ENCODE measurements at regions not wholly inside any gene's neighbourhood (a gene's known extent, or its start where the extent isn't known, plus 50 kb on each side); places are given as distances from the start of the nearest gene placed in this dataset.
A peak's percentile ranks its signal among the peaks of the same experiment; 100 is the strongest.

GRCh38 chr5:169431386-169431785 lies 130.4 kb upstream of the SLIT3 start:
- TF ChIP-seq CTCF (conservative IDR thresholded peaks at IDR 0.05): no peak

GRCh38 chr5:169430671-169431070 lies 129.7 kb upstream of the SLIT3 start:
- H3K4me3 Mint-ChIP-seq: no peak overlapping the region
- no peak for DNase-seq (ENCODE audit: low read depth, low spot score)
- no peaks in the 10 kb centered on the region for H3K9me3 Mint-ChIP-seq
- H3K4me1 Mint-ChIP-seq: no peaks in the 10 kb centered on the region
- no peak for TF ChIP-seq CTCF (conservative IDR thresholded peaks at IDR 0.05)
- H3K27ac Mint-ChIP-seq (ENCODE audit: unreplicated experiment): no peak overlapping the region
- H3K36me3 Mint-ChIP-seq (ENCODE audit: low read depth): no peaks in the 10 kb centered on the region
- H3K27me3 Mint-ChIP-seq (ENCODE audit: low read depth): no peaks in the 10 kb centered on the region

More at GRCh38 chr5:169431386-169431785, 130.4 kb upstream of the SLIT3 start:
- Mint-ChIP-seq H3K9me3 (no peaks in the 10 kb centered on the region), H3K4me3 (no peak overlapping the region), H3K36me3 (ENCODE audit: low read depth) (no peaks in the 10 kb centered on the region), H3K27ac (ENCODE audit: unreplicated experiment) (no peak overlapping the region), H3K4me1 (no peaks in the 10 kb centered on the region), H3K27me3 (ENCODE audit: low read depth) (no peaks in the 10 kb centered on the region)
- no peak for DNase-seq (ENCODE audit: low read depth, low spot score)

- H3K4me1 Mint-ChIP-seq: peaks cover 10% of the 10 kb centered on the region
- TF ChIP-seq CTCF (conservative IDR thresholded peaks at IDR 0.05): no peak
- DNase-seq (ENCODE audit: low read depth, low spot score): no peak
- no peaks in the 10 kb centered on the region for H3K9me3 Mint-ChIP-seq
- H3K36me3 Mint-ChIP-seq (ENCODE audit: low read depth): no peaks in the 10 kb centered on the region
- no peak overlapping the region for H3K4me3 Mint-ChIP-seq
- no peaks in the 10 kb centered on the region for H3K27me3 Mint-ChIP-seq (ENCODE audit: low read depth)
- H3K27ac Mint-ChIP-seq (ENCODE audit: unreplicated experiment): peak overlapping the region; percentile 59
These were observed 128.1 kb upstream of the SLIT3 start for GRCh38 chr5:169429044-169429443.

- H3K27me3 Mint-ChIP-seq (ENCODE audit: low read depth): no peaks in the 10 kb centered on the region
- DNase-seq (ENCODE audit: low read depth, low spot score): no peak
- TF ChIP-seq CTCF (conservative IDR thresholded peaks at IDR 0.05): no peak
- H3K27ac Mint-ChIP-seq (ENCODE audit: unreplicated experiment): no peak overlapping the region
- H3K4me1 Mint-ChIP-seq: peaks cover 10% of the 10 kb centered on the region
- no peak overlapping the region for H3K4me3 Mint-ChIP-seq
- H3K36me3 Mint-ChIP-seq (ENCODE audit: low read depth): no peaks in the 10 kb centered on the region
- no peaks in the 10 kb centered on the region for H3K9me3 Mint-ChIP-seq
These were observed 125.8 kb upstream of the SLIT3 start for GRCh38 chr5:169426784-169427183.

GRCh38 chr5:169424670-169425378 lies 123.9 kb upstream of the SLIT3 start:
- no peak for DNase-seq (ENCODE audit: low read depth, low spot score)
- TF ChIP-seq CTCF (conservative IDR thresholded peaks at IDR 0.05): no peak
- Mint-ChIP-seq H3K27ac (ENCODE audit: unreplicated experiment) (no peak overlapping the region), H3K4me3 (no peak overlapping the region), H3K36me3 (ENCODE audit: low read depth) (no peaks in the 10 kb centered on the region), H3K9me3 (no peaks in the 10 kb centered on the region), H3K4me1 (peaks cover 10% of the 10 kb centered on the region), H3K27me3 (ENCODE audit: low read depth) (no peaks in the 10 kb centered on the region)

All from neural crest cell (in vitro differentiated cells).